GM23248 (cell line): ENCODE measurements at regions not wholly inside any gene's neighbourhood (a gene's known extent, or its start where the extent isn't known, plus 50 kb on each side); places are given as distances from the start of the nearest gene placed in this dataset.

ENCODE experiments used
- DNase-seq: peaks from one replicate; pipeline ENCODE4 v3.0.0-alpha.2; 2015
- H2AFZ ChIP-seq: fragments of 200-600 bp; sonication (generic); 2 replicates; pipeline ENCODE4 v1.6.1; 2016; ENCODE audit warnings: antibody characterized with exemption
- H3F3A ChIP-seq: fragments of 200-600 bp; sonication (generic); 2 replicates; pipeline ENCODE4 v1.6.1; 2016; ENCODE audit warnings: mild to moderate bottlenecking, antibody characterized with exemption, mixed run types; ENCODE audit not compliant: insufficient read depth
- H3K27ac ChIP-seq: fragments of 200-600 bp; sonication (generic); 2 replicates; pipeline ENCODE4 v1.5.1; 2016; ENCODE audit warnings: mild to moderate bottlenecking
- H3K27me3 ChIP-seq: fragments of 200-600 bp; sonication (generic); replicated peaks from 2 replicates; pipeline ENCODE4 v1.6.1; 2016; ENCODE audit warnings: mild to moderate bottlenecking; ENCODE audit not compliant: insufficient read depth
- H3K36me3 ChIP-seq: fragments of 200-600 bp; sonication (generic); 2 replicates; pipeline ENCODE4 v1.6.1; 2016; ENCODE audit warnings: low read depth, mild to moderate bottlenecking
- H3K4me1 ChIP-seq: fragments of 200-600 bp; sonication (generic); 2 replicates; pipeline ENCODE4 v1.6.1; 2016; ENCODE audit warnings: mild to moderate bottlenecking; ENCODE audit not compliant: insufficient read depth
- H3K4me2 ChIP-seq: fragments of 200-600 bp; sonication (generic); one replicate; pipeline ENCODE4 v1.6.1; 2016; ENCODE audit warnings: mild to moderate bottlenecking; ENCODE audit not compliant: unreplicated experiment
- H3K4me3 ChIP-seq: fragments of 200-600 bp; sonication (generic); 2 replicates; pipeline ENCODE4 v1.5.1; 2016; ENCODE audit warnings: mild to moderate bottlenecking
- H3K79me2 ChIP-seq: fragments of 200-600 bp; sonication (generic); 2 replicates; pipeline ENCODE4 v1.6.1; 2016; ENCODE audit warnings: mild to moderate bottlenecking; ENCODE audit not compliant: insufficient read depth
- H3K9ac ChIP-seq: fragments of 200-600 bp; sonication (generic); 2 replicates; pipeline ENCODE4 v1.6.1; 2016; ENCODE audit warnings: mild to moderate bottlenecking
- H3K9me2 ChIP-seq: fragments of 200-600 bp; sonication (generic); 2 replicates; pipeline ENCODE4 v1.6.1; 2016; ENCODE audit warnings: mixed run types, mild to moderate bottlenecking, moderate library complexity; ENCODE audit not compliant: insufficient read depth
- H3K9me3 ChIP-seq: fragments of 200-600 bp; sonication (generic); one replicate; pipeline ENCODE4 v1.6.1; 2017; ENCODE audit warnings: low read depth
- H4K20me1 ChIP-seq: fragments of 200-600 bp; sonication (generic); 2 replicates; pipeline ENCODE4 v1.6.0; 2016; ENCODE audit not compliant: insufficient read depth
- EZH2 ChIP-seq: fragments of 200-600 bp; sonication (generic); IDR thresholded peaks from 2 replicates; pipeline ENCODE4 v1.6.1; 2018; ENCODE audit warnings: antibody characterized with exemption, mild to moderate bottlenecking; ENCODE audit not compliant: insufficient read depth, poor library complexity, severe bottlenecking
- EZH2phosphoT487 ChIP-seq: fragments of 200-600 bp; sonication (generic); IDR thresholded peaks from 2 replicates; pipeline ENCODE4 v1.6.1; 2018; ENCODE audit warnings: antibody characterized with exemption, moderate library complexity, mild to moderate bottlenecking, low read depth; ENCODE audit not compliant: insufficient read depth
- WGBS, 2 experiments: methylation state at CpG; one replicate each; pipeline ENCODE4 v1.1.6; 2015 to 2017; ENCODE audit warnings: low lambda C conversion rate in 2 of 2, low coverage in 1 of 2; ENCODE audit errors: missing lambda C conversion rate in 2 of 2; 5-methylcytosine and 5-hydroxymethylcytosine counted together
- in situ Hi-C: fragments of 300-500 bp; cut with MboI; formaldehyde crosslinking; loops from 2 replicates; pipeline ENCODE4 v1.15.0; 2020

- WGBS, 2 experiments: 69 to 70% methylated on average over 7 of the region's 7 CpGs
- in situ Hi-C loops: no loop called here
Observed at GRCh38 chr6:130766239-130767144, 60.7 kb upstream of the SMLR1 start.

GRCh38 chr6:130769861-130770260 is 57.3 kb upstream of the SMLR1 start:
- H3K4me3 ChIP-seq: no peak overlapping the region
- H2AFZ ChIP-seq: no peak overlapping the region
- no peaks in the 10 kb centered on the region for H3K27me3 ChIP-seq
- H4K20me1 ChIP-seq: no peaks in the 10 kb centered on the region
- in situ Hi-C loops: no loop called here
- no peak overlapping the region for H3K27ac ChIP-seq
- no peak overlapping the region for H3K9ac ChIP-seq
- WGBS, 2 experiments: 63 to 69% methylated on average over 1 of the region's 1 CpG
- H3K9me2 ChIP-seq: no peaks in the 10 kb centered on the region
- H3F3A ChIP-seq: no peaks in the 10 kb centered on the region
- H3K9me3 ChIP-seq: no peaks in the 10 kb centered on the region
- H3K4me2 ChIP-seq: no peak overlapping the region
- H3K36me3 ChIP-seq: no peaks in the 10 kb centered on the region
- H3K79me2 ChIP-seq: no peaks in the 10 kb centered on the region
- no peak for TF ChIP-seq EZH2
- no peak for TF ChIP-seq EZH2phosphoT487
- no peak for DNase-seq
- H3K4me1 ChIP-seq: no peaks in the 10 kb centered on the region

More at GRCh38 chr6:130766239-130767144, 60.7 kb upstream of the SMLR1 start:
- no peaks in the 10 kb centered on the region for H3K9me3 ChIP-seq
- no peak overlapping the region for H3K27ac ChIP-seq
- no peaks in the 10 kb centered on the region for H4K20me1 ChIP-seq
- H3K4me3 ChIP-seq: no peak overlapping the region
- H3K79me2 ChIP-seq: no peaks in the 10 kb centered on the region
- no peak overlapping the region for H2AFZ ChIP-seq
- H3K27me3 ChIP-seq: no peaks in the 10 kb centered on the region
- H3K4me1 ChIP-seq: no peaks in the 10 kb centered on the region
- H3K36me3 ChIP-seq: no peaks in the 10 kb centered on the region
- no peaks in the 10 kb centered on the region for H3F3A ChIP-seq
- no peak overlapping the region for H3K9ac ChIP-seq
- no peak for DNase-seq
- TF ChIP-seq EZH2phosphoT487: no peak
- no peak for TF ChIP-seq EZH2
- H3K4me2 ChIP-seq: no peak overlapping the region
- no peaks in the 10 kb centered on the region for H3K9me2 ChIP-seq

- Histone ChIP-seq H3K79me2 (no peaks in the 10 kb centered on the region), H3K4me3 (no peak overlapping the region), H3K9ac (no peak overlapping the region), H3K9me3 (no peaks in the 10 kb centered on the region), H3K9me2 (no peaks in the 10 kb centered on the region), H3K4me1 (peaks cover 7% of the 10 kb centered on the region; the same call in 1 of the 2 replicates), H3F3A (peaks cover 7% of the 10 kb centered on the region; the same call in 1 of the 2 replicates), H4K20me1 (no peaks in the 10 kb centered on the region), H3K36me3 (no peaks in the 10 kb centered on the region), H2AFZ (no peak overlapping the region), H3K27me3 (no peaks in the 10 kb centered on the region), H3K27ac (no peak overlapping the region), H3K4me2 (no peak overlapping the region)
- in situ Hi-C loops: no loop called here
- DNase-seq: no peak
- WGBS, 2 experiments: 16 to 17% methylated on average over 3 of the region's 3 CpGs
- TF ChIP-seq EZH2 (no peak), EZH2phosphoT487 (no peak)
Observed at GRCh38 chr6:130771741-130772140, 55.5 kb upstream of the SMLR1 start.

- H3K79me2 ChIP-seq: no peaks in the 10 kb centered on the region
- no peaks in the 10 kb centered on the region for H4K20me1 ChIP-seq
- H3K9ac ChIP-seq: no peak overlapping the region
- no peaks in the 10 kb centered on the region for H3K36me3 ChIP-seq
- H3K4me1 ChIP-seq: peaks cover 12% of the 10 kb centered on the region
- no peak for DNase-seq
- no peak overlapping the region for H3K4me2 ChIP-seq
- in situ Hi-C loops: no loop called here
- H3K4me3 ChIP-seq: no peak overlapping the region
- H3K27me3 ChIP-seq: no peaks in the 10 kb centered on the region
- no peak overlapping the region for H2AFZ ChIP-seq
- H3K9me2 ChIP-seq: no peaks in the 10 kb centered on the region
- peaks cover 7% of the 10 kb centered on the region; the same call in 1 of the 2 replicates for H3F3A ChIP-seq
- TF ChIP-seq EZH2phosphoT487 (no peak), EZH2 (no peak)
- H3K9me3 ChIP-seq: no peaks in the 10 kb centered on the region
- WGBS, 2 experiments: 89 to 90% methylated on average over 3 of the region's 3 CpGs
- no peak overlapping the region for H3K27ac ChIP-seq
Observed at GRCh38 chr6:130773860-130774259, 53.3 kb upstream of the SMLR1 start.
